ENCODE measurements at regions not wholly inside any gene's neighbourhood (a gene's known extent, or its start where the extent isn't known, plus 50 kb on each side); places are given as distances from the start of the nearest gene placed in this dataset.

- DNase-seq = no peak
Measured at GRCh38 chr3:117927825-117928224, 1106.8 kb downstream of the IGSF11 start.

GRCh38 chr3:117928836-117929235, 1105.8 kb downstream of the IGSF11 start:
- no peak for DNase-seq

GRCh38 chr3:117932441-117932840, 1102.2 kb downstream of the IGSF11 start:
- no peak for DNase-seq

- no peak for DNase-seq
Measured at GRCh38 chr3:117936159-117936558, 1098.5 kb downstream of the IGSF11 start.

- no peak for DNase-seq
Measured at GRCh38 chr3:117938974-117939373, 1095.7 kb downstream of the IGSF11 start.

GRCh38 chr3:117939425-117940027, 1095.1 kb downstream of the IGSF11 start:
- no peak for DNase-seq

GRCh38 chr3:117941015-117941414, 1093.6 kb downstream of the IGSF11 start:
- DNase-seq = no peak

- no peak for DNase-seq
Measured at GRCh38 chr3:117941756-117942155, 1092.9 kb downstream of the IGSF11 start.

GRCh38 chr3:117954131-117954530, 1080.5 kb downstream of the IGSF11 start:
- DNase-seq = no peak

GRCh38 chr3:117955196-117955595, 1079.5 kb downstream of the IGSF11 start:
- DNase-seq = no peak

GRCh38 chr3:117958027-117958426, 1076.6 kb downstream of the IGSF11 start:
- no peak for DNase-seq

GRCh38 chr3:117962750-117963149, 1071.9 kb downstream of the IGSF11 start:
- DNase-seq = no peak

- DNase-seq = no peak
Measured at GRCh38 chr3:117963858-117964257, 1070.8 kb downstream of the IGSF11 start.

GRCh38 chr3:117964814-117965213, 1069.8 kb downstream of the IGSF11 start:
- no peak for DNase-seq

- DNase-seq = no peak
Measured at GRCh38 chr3:117977504-117978228, 1057.0 kb downstream of the IGSF11 start.

- DNase-seq = no peak
Measured at GRCh38 chr3:117979466-117979865, 1055.2 kb downstream of the IGSF11 start.

- DNase-seq = no peak
Measured at GRCh38 chr3:117987256-117987655, 1047.4 kb downstream of the IGSF11 start.

GRCh38 chr3:117989982-117990381, 1044.7 kb downstream of the IGSF11 start:
- DNase-seq = no peak

GRCh38 chr3:117990627-117991026, 1044.0 kb downstream of the IGSF11 start:
- DNase-seq = no peak

- DNase-seq = no peak
Measured at GRCh38 chr3:117995842-117996437, 1038.7 kb downstream of the IGSF11 start.

- no peak for DNase-seq
Measured at GRCh38 chr3:117997201-117998049, 1037.2 kb downstream of the IGSF11 start.

GRCh38 chr3:117998071-117998470, 1036.6 kb downstream of the IGSF11 start:
- DNase-seq = no peak

- no peak for DNase-seq
Measured at GRCh38 chr3:118000219-118000618, 1034.4 kb downstream of the IGSF11 start.

Measured in CD4-positive, alpha-beta T cell treated with Interferon gamma for 1 hour (primary cell).